H1 (cell line): ENCODE measurements at regions not wholly inside any gene's neighbourhood (a gene's known extent, or its start where the extent isn't known, plus 50 kb on each side); places are given as distances from the start of the nearest gene placed in this dataset.

Experiments
- CHD2 ChIP-seq: IDR thresholded peaks from 2 replicates; pipeline ENCODE4 v1.6.1; 2012; ENCODE audit warnings: low read length, improper control_type of control experiment
- EZH2 ChIP-seq: fragments of 200-600 bp; sonication (generic); IDR thresholded peaks from 2 replicates; pipeline ENCODE4 v1.7.1; 2012; ENCODE audit warnings: low read depth, mild to moderate bottlenecking, moderate library complexity, low read length, inconsistent platforms; ENCODE audit not compliant: severe bottlenecking
- FOSL1 ChIP-seq: IDR thresholded peaks from 2 replicates; pipeline ENCODE4 v1.6.1; 2011; ENCODE audit warnings: mild to moderate bottlenecking, low read depth, low read length, moderate library complexity; ENCODE audit not compliant: insufficient read depth
- USF2 ChIP-seq: IDR thresholded peaks from 2 replicates; pipeline ENCODE4 v1.6.1; 2011; ENCODE audit warnings: low read length, improper control_type of control experiment

GRCh38 chr3:144488927-144489326, 517.3 kb downstream of the DIPK2A start (continued):
- no peak for TF ChIP-seq EZH2
- TF ChIP-seq FOSL1 = no peak
- TF ChIP-seq USF2 = no peak
- no peak for TF ChIP-seq CHD2
